ENCODE measurements at regions not wholly inside any gene's neighbourhood (a gene's known extent, or its start where the extent isn't known, plus 50 kb on each side); places are given as distances from the start of the nearest gene placed in this dataset.

DNA sequence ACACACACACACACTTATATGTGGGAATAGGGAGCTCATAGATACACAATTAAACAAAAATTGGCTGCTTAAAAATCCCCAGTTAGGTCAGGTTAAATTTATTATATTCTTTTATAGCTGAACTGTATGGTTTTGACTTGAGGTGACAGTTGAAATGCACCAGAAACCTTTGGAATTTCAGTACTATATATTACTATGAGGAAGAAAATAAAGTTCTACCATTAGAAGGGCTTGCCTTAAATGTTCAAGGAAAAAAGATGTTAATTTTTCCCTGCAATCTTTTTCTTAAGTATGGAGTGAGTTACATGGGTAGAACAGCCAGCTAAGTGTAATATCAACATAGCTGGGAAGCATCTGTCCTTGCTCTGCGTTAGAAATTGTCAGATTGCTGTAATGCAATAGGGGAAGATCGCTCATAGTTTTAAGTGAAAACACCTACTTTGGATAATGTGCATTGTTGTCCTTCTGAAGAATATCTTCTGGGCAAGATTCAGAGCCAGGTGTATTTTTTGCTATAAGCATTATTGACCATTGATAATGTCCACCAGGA lies 415.8 kb upstream of the MKI67 start:
- H3K9me3 ChIP-seq, result no peaks in the 10 kb centered on the region
- H3K4me2 ChIP-seq, result no peak overlapping the region
- H3K9ac ChIP-seq, result no peak overlapping the region
- H3K27ac ChIP-seq, result no peak overlapping the region
- H3K36me3 ChIP-seq, result no peaks in the 10 kb centered on the region
- peaks cover 31% of the 10 kb centered on the region for H3K27me3 ChIP-seq
- TF ChIP-seq Cebpa-rat (IDR thresholded peaks at IDR 0.05), result no peak
- H4K20me1 ChIP-seq, result no peaks in the 10 kb centered on the region
- H3K4me1 ChIP-seq, result peaks cover 30% of the 10 kb centered on the region
- H3K4me3 ChIP-seq, result no peak overlapping the region

- Histone ChIP-seq H3K27ac (no peak overlapping the region), H3K4me1 (peaks cover 30% of the 10 kb centered on the region), H3K4me2 (no peak overlapping the region), H3K9me3 (no peaks in the 10 kb centered on the region), H3K4me3 (no peak overlapping the region), H3K9ac (no peak overlapping the region), H3K27me3 (peaks cover 31% of the 10 kb centered on the region), H4K20me1 (no peaks in the 10 kb centered on the region), H3K36me3 (no peaks in the 10 kb centered on the region)
- TF ChIP-seq Cebpa-rat (IDR thresholded peaks at IDR 0.05), result no peak
These were observed 416.4 kb upstream of the MKI67 start for GRCh38 chr10:128542659-128543058.

DNA sequence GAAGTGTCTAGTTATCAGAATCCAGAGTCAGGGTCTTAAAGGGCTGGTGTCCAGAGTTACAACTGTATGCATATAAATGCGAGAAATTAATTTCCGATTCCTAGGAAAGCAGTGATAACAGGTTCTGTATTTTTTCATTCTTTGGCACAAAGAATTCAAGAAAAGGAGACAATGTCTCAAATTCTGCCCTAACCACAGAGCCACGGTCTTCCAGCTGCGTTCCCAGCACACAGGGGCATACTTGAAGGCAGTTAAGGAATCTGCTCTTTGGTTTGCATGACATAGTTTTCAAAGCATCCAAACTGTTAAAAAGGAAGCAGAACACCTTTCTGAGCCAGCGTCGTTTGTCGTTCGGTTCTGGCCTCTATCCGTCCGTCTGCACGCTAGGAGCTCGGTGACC lies 416.9 kb upstream of the MKI67 start:
- Histone ChIP-seq H3K4me2 (no peak overlapping the region), H3K4me1 (peaks cover 26% of the 10 kb centered on the region), H3K27ac (no peak overlapping the region), H4K20me1 (no peaks in the 10 kb centered on the region), H3K4me3 (no peak overlapping the region), H3K27me3 (peaks cover 31% of the 10 kb centered on the region), H3K9ac (no peak overlapping the region), H3K36me3 (no peaks in the 10 kb centered on the region), H3K9me3 (no peaks in the 10 kb centered on the region)
- no peak for TF ChIP-seq Cebpa-rat (IDR thresholded peaks at IDR 0.05)

DNA sequence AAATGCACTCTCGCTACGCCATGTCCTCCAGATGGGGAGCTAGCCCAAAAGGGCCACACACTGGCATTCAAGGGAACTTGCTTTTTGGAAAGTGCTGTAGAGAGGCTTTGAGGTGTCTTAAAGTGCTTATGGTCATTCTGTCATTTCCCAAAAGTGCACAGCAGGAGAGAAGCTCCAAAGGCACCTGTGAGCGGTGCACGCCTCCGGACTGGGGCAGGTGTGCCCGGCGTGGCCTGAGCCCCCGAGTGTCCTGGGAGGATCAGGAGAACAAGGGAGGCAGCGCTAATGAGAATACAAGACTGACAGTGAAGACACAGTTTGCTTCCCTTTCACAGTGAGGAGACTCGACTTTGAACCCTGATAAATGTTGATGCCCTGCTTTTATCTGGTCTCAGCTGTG lies 419.0 kb upstream of the MKI67 start:
- H3K4me2 ChIP-seq, result no peak overlapping the region
- H3K4me3 ChIP-seq, result no peak overlapping the region
- H3K9ac ChIP-seq, result no peak overlapping the region
- H3K4me1 ChIP-seq, result peaks cover 13% of the 10 kb centered on the region
- H3K27me3 ChIP-seq, result peaks cover 15% of the 10 kb centered on the region
- no peak for TF ChIP-seq Cebpa-rat (IDR thresholded peaks at IDR 0.05)
- H4K20me1 ChIP-seq, result no peaks in the 10 kb centered on the region
- H3K9me3 ChIP-seq, result no peaks in the 10 kb centered on the region
- no peaks in the 10 kb centered on the region for H3K36me3 ChIP-seq
- no peak overlapping the region for H3K27ac ChIP-seq

- Histone ChIP-seq H3K27ac (no peak overlapping the region), H4K20me1 (no peaks in the 10 kb centered on the region), H3K4me1 (peaks cover 10% of the 10 kb centered on the region), H3K27me3 (peaks cover under 1% of the 10 kb centered on the region), H3K9me3 (peaks cover 3% of the 10 kb centered on the region), H3K4me3 (no peak overlapping the region), H3K4me2 (peak overlapping the region; percentile 39), H3K9ac (no peak overlapping the region), H3K36me3 (no peaks in the 10 kb centered on the region)
- no peak for TF ChIP-seq Cebpa-rat (IDR thresholded peaks at IDR 0.05)
These were observed 420.5 kb upstream of the MKI67 start for GRCh38 chr10:128546651-128547165.

DNA sequence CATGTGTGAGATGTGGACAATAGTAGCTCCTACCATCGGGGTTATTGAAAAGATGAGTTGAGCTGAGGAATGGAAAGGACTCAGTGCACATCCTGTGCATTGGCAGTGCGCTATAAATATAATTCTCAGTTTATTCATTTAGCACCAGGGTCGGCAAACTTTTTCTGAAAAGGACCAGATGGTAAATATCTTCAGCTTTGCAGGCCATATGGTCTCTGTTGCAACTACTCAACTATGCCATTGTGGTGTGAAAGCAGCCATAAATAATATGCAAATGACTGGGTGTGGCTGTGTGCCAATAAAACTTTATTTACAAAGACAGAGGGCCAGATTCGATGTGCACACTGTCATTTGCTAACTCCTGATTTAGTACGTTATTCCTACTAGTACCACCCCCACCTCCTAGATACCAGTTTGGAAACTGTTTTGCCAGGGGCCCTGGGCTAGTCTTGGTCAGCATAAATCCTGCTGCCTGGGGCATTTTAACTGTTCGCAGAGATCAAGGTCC lies 422.9 kb upstream of the MKI67 start:
- Histone ChIP-seq H3K36me3 (no peaks in the 10 kb centered on the region), H3K27ac (no peak overlapping the region), H3K27me3 (no peaks in the 10 kb centered on the region), H4K20me1 (no peaks in the 10 kb centered on the region), H3K4me1 (peaks cover 10% of the 10 kb centered on the region), H3K9ac (no peak overlapping the region), H3K4me3 (no peak overlapping the region), H3K4me2 (no peak overlapping the region), H3K9me3 (peaks cover 27% of the 10 kb centered on the region)
- TF ChIP-seq Cebpa-rat (IDR thresholded peaks at IDR 0.05), result no peak

DNA sequence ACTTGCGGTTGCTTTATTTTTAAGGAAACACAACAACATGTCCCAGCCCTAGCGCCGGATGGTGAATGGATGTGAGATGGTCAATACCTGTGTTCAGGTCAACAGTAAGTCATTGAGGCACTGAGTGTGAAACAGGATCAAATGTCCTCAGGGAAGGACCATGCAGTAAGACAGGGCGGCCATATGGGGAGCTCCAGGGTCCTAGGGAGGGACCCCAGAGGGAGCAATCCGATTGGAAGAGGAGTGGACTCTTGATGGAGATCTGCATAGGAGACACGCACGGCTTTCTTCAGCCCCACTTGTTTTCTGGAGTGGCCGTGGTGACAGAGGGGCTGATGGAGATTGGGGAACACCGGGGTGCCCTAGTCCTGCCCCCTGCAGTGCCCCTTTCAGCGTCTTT lies 423.8 kb upstream of the MKI67 start:
- no peaks in the 10 kb centered on the region for H3K27me3 ChIP-seq
- no peaks in the 10 kb centered on the region for H3K36me3 ChIP-seq
- no peaks in the 10 kb centered on the region for H4K20me1 ChIP-seq
- no peak for TF ChIP-seq Cebpa-rat (IDR thresholded peaks at IDR 0.05)
- peaks cover 10% of the 10 kb centered on the region for H3K4me1 ChIP-seq
- no peak overlapping the region for H3K4me2 ChIP-seq
- no peak overlapping the region for H3K9ac ChIP-seq
- H3K4me3 ChIP-seq, result no peak overlapping the region
- no peak overlapping the region for H3K27ac ChIP-seq
- peaks cover 32% of the 10 kb centered on the region for H3K9me3 ChIP-seq

DNA sequence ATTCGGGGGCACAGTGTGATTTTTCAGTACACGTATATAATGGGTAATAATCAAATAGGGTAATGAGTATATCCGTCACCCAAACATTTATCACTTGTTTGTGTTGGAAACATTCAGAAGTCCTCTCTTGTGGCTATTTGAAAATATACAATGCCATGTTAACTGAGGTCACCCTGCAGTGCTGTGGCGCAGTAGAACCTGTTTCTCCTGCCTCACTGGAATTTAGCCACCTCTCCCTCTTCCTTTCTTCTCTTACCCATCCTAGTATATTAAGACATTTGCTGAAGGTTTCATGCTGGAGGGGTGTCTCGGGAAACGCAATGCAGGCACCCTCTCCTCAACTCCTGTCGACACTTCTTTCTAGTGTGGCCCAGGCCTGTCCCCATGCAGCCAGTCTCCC lies 425.3 kb upstream of the MKI67 start:
- no peaks in the 10 kb centered on the region for H4K20me1 ChIP-seq
- TF ChIP-seq Cebpa-rat (IDR thresholded peaks at IDR 0.05), result no peak
- no peak overlapping the region for H3K4me3 ChIP-seq
- H3K36me3 ChIP-seq, result no peaks in the 10 kb centered on the region
- peaks cover 32% of the 10 kb centered on the region for H3K9me3 ChIP-seq
- H3K4me1 ChIP-seq, result peaks cover 4% of the 10 kb centered on the region
- no peak overlapping the region for H3K27ac ChIP-seq
- H3K9ac ChIP-seq, result no peak overlapping the region
- no peak overlapping the region for H3K4me2 ChIP-seq
- H3K27me3 ChIP-seq, result no peaks in the 10 kb centered on the region

DNA sequence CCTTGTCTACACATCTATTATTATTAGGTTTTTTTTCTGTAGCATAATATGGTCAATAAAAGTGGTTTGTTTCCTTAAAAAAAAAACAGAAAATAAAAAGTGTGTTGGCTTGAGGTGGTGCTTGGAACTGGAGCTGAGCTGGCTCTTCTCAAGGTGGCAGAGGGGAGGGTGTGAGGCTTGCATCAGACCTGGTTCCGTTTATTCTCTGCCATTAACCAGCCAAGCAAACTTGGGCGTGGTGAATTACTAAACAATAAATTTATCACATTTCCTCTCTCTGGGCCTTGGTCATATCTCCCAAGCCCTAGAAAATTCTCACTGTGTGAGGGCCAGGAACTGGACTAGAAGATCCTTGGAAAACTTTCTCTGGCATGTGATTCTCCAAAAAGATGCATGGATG lies 427.5 kb upstream of the MKI67 start:
- Histone ChIP-seq H3K9me3 (peaks cover 32% of the 10 kb centered on the region), H4K20me1 (no peaks in the 10 kb centered on the region), H3K27me3 (no peaks in the 10 kb centered on the region), H3K4me3 (no peak overlapping the region), H3K9ac (no peak overlapping the region), H3K4me2 (no peak overlapping the region), H3K36me3 (no peaks in the 10 kb centered on the region), H3K4me1 (no peaks in the 10 kb centered on the region), H3K27ac (no peak overlapping the region)
- no peak for TF ChIP-seq Cebpa-rat (IDR thresholded peaks at IDR 0.05)

- no peak overlapping the region for H3K4me2 ChIP-seq
- peaks cover 32% of the 10 kb centered on the region for H3K9me3 ChIP-seq
- H3K9ac ChIP-seq, result no peak overlapping the region
- no peaks in the 10 kb centered on the region for H3K27me3 ChIP-seq
- no peak for TF ChIP-seq Cebpa-rat (IDR thresholded peaks at IDR 0.05)
- H3K4me3 ChIP-seq, result no peak overlapping the region
- H3K36me3 ChIP-seq, result no peaks in the 10 kb centered on the region
- no peak overlapping the region for H3K27ac ChIP-seq
- H4K20me1 ChIP-seq, result no peaks in the 10 kb centered on the region
- H3K4me1 ChIP-seq, result no peaks in the 10 kb centered on the region
These were observed 430.2 kb upstream of the MKI67 start for GRCh38 chr10:128556182-128557110.
